Endothelial cell of umbilical vein (primary cell): ENCODE measurements at regions not wholly inside any gene's neighbourhood (a gene's known extent, or its start where the extent isn't known, plus 50 kb on each side); places are given as distances from the start of the nearest gene placed in this dataset.

Source experiments
- EZH2 ChIP-seq: IDR thresholded peaks from 2 replicates; pipeline ENCODE4 v1.6.1; 2012; ENCODE audit warnings: borderline replicate concordance, low read depth, mild to moderate bottlenecking, moderate library complexity, low read length, inconsistent platforms; ENCODE audit not compliant: severe bottlenecking
- JUN ChIP-seq: IDR thresholded peaks from 2 replicates; pipeline ENCODE4 v1.6.1; 2011; ENCODE audit warnings: borderline replicate concordance, low read depth; ENCODE audit not compliant: insufficient read length, insufficient read depth
- POLR2A ChIP-seq: IDR thresholded peaks from 2 replicates; pipeline ENCODE4 v1.6.1; 2012; ENCODE audit warnings: low read depth, mild to moderate bottlenecking, control low read depth, low read length
- POLR2AphosphoS5 ChIP-seq: IDR thresholded peaks from 2 replicates; pipeline ENCODE4 v1.6.1; 2012; ENCODE audit warnings: low read depth, mild to moderate bottlenecking, control low read depth, low read length, moderate library complexity; ENCODE audit not compliant: insufficient read depth
- TF ChIP-seq, protein P1 (sequence below): IDR thresholded peaks from 2 replicates; pipeline ENCODE4 v1.6.1; 2011; ENCODE audit not compliant: insufficient read depth, insufficient read length
- TF ChIP-seq, protein P2 (sequence below), 2 donors: IDR thresholded peaks; 1 replicate in 1 of 2; 2 replicates in 1 of 2; pipeline ENCODE4 v1.5.1; 2011; ENCODE audit warnings: low read length in 2 of 2, mild to moderate bottlenecking in 2 of 2, moderate library complexity in 2 of 2, control low read depth in 1 of 2, inconsistent platforms in 1 of 2, low read depth in 1 of 2; ENCODE audit not compliant: insufficient read depth in 1 of 2; ENCODE audit errors: extremely low read depth in 1 of 2

DNA sequence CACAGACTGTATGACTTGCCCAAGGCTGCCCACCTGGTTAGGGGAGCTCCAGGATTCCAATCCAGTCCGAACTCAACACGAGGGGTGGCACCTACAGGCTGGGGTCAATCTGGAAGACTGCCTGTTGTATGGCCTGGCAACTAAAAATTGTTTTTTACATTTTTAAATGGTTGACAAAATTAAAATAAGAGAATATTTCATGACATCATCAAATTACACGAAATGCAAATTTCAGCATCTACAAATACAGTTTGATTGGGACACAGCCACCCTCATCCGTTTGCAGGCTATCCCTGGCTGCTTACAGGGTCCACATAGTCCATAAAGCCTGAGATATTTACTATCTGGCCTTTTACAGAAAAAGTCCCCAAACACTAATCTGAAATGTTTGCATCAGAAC lies 235.9 kb upstream of the GMDS start:
- TF ChIP-seq, protein P1, sequence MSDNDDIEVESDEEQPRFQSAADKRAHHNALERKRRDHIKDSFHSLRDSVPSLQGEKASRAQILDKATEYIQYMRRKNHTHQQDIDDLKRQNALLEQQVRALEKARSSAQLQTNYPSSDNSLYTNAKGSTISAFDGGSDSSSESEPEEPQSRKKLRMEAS, result no peak
- TF ChIP-seq, protein P2, sequence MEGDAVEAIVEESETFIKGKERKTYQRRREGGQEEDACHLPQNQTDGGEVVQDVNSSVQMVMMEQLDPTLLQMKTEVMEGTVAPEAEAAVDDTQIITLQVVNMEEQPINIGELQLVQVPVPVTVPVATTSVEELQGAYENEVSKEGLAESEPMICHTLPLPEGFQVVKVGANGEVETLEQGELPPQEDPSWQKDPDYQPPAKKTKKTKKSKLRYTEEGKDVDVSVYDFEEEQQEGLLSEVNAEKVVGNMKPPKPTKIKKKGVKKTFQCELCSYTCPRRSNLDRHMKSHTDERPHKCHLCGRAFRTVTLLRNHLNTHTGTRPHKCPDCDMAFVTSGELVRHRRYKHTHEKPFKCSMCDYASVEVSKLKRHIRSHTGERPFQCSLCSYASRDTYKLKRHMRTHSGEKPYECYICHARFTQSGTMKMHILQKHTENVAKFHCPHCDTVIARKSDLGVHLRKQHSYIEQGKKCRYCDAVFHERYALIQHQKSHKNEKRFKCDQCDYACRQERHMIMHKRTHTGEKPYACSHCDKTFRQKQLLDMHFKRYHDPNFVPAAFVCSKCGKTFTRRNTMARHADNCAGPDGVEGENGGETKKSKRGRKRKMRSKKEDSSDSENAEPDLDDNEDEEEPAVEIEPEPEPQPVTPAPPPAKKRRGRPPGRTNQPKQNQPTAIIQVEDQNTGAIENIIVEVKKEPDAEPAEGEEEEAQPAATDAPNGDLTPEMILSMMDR (IDR thresholded peaks at IDR 0.05; ENCODE audit: extremely low read depth in 1 of 2, insufficient read depth in 1 of 2, low read depth in 1 of 2, low read length in 2 of 2), result no peak
- TF ChIP-seq EZH2 (no peak), JUN (no peak), POLR2AphosphoS5 (no peak), POLR2A (no peak)
